ENCODE measurements at regions not wholly inside any gene's neighbourhood (a gene's known extent, or its start where the extent isn't known, plus 50 kb on each side); places are given as distances from the start of the nearest gene placed in this dataset.

DNA sequence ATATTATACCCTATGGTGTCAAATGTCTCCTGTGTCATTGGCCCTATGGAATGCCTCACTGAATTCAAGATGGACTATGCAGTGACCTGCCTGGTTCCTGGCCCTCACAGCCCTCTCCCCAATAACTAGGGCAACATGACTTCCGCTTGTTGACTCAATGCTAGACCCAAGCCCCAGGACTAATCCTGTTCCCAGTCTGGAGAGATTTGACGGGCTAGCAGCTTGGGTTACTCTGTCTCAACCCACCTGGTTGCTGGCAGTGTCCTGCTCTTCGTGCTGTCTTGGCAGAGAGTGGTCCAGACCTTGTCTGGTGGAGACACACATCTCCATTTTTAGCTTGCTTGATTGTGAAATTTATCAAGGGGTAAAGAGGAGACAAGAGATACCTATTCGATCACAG lies 135.8 kb upstream of the HES1 start:
- TF ChIP-seq, protein P1, sequence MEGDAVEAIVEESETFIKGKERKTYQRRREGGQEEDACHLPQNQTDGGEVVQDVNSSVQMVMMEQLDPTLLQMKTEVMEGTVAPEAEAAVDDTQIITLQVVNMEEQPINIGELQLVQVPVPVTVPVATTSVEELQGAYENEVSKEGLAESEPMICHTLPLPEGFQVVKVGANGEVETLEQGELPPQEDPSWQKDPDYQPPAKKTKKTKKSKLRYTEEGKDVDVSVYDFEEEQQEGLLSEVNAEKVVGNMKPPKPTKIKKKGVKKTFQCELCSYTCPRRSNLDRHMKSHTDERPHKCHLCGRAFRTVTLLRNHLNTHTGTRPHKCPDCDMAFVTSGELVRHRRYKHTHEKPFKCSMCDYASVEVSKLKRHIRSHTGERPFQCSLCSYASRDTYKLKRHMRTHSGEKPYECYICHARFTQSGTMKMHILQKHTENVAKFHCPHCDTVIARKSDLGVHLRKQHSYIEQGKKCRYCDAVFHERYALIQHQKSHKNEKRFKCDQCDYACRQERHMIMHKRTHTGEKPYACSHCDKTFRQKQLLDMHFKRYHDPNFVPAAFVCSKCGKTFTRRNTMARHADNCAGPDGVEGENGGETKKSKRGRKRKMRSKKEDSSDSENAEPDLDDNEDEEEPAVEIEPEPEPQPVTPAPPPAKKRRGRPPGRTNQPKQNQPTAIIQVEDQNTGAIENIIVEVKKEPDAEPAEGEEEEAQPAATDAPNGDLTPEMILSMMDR (conservative IDR thresholded peaks at IDR 0.05; ENCODE audit: low read depth) = no peak
- ChIA-PET CTCF (no interaction called here), POLR2A (ENCODE audit: low non-redundant PET) (no interaction called here)
- no peak for DNase-seq (ENCODE audit: low spot score)
- no peak overlapping the region for H3K27ac ChIP-seq

GRCh38 chr3:194000712-194001111 lies 135.2 kb upstream of the HES1 start:
- ChIA-PET CTCF (no interaction called here), POLR2A (ENCODE audit: low non-redundant PET) (no interaction called here)
- H3K27ac ChIP-seq = no peak overlapping the region
- DNase-seq (ENCODE audit: low spot score) = no peak
- TF ChIP-seq, protein P1 (conservative IDR thresholded peaks at IDR 0.05; ENCODE audit: low read depth) = no peak

- CTCF ChIA-PET = no interaction called here
- POLR2A ChIA-PET (ENCODE audit: low non-redundant PET) = no interaction called here
- DNase-seq (ENCODE audit: low spot score) = no peak
- TF ChIP-seq, protein P1 (conservative IDR thresholded peaks at IDR 0.05; ENCODE audit: low read depth) = no peak
- H3K27ac ChIP-seq = peak overlapping the region; percentile 99
Measured at GRCh38 chr3:194001728-194002459, 134.1 kb upstream of the HES1 start.

GRCh38 chr3:194003114-194004057 lies 132.6 kb upstream of the HES1 start:
- TF ChIP-seq, protein P1 (conservative IDR thresholded peaks at IDR 0.05; ENCODE audit: low read depth) = no peak
- CTCF ChIA-PET = interaction anchor here (0.6 to 1.5 kb wide), 6 partner anchors 35 to 223 kb away, joined by 3 to 6 read pairs (median 4); no protein-coding TSS in a partner anchor
- peak; percentile 92 for DNase-seq (ENCODE audit: low spot score)
- H3K27ac ChIP-seq = peak overlapping the region; percentile 99
- POLR2A ChIA-PET (ENCODE audit: low non-redundant PET) = interaction anchor here (0.8 to 1.1 kb wide), 4 partner anchors 131 to 136 kb away, joined by 3 to 4 read pairs (median 4); no protein-coding TSS in a partner anchor

GRCh38 chr3:194005930-194006501 lies 129.9 kb upstream of the HES1 start:
- CTCF ChIA-PET = interaction anchor here (0.6 to 0.7 kb wide), 5 partner anchors 14 to 255 kb away, joined by 3 to 5 read pairs (median 3); no protein-coding TSS in a partner anchor
- TF ChIP-seq, protein P1 (conservative IDR thresholded peaks at IDR 0.05; ENCODE audit: low read depth) = no peak
- POLR2A ChIA-PET (ENCODE audit: low non-redundant PET) = no interaction called here
- no peak overlapping the region for H3K27ac ChIP-seq
- no peak for DNase-seq (ENCODE audit: low spot score)

Data from RWPE1 (cell line).